ENCODE measurements at regions not wholly inside any gene's neighbourhood (a gene's known extent, or its start where the extent isn't known, plus 50 kb on each side); places are given as distances from the start of the nearest gene placed in this dataset.

GRCh38 chr21:15275615-15276235 is 210.9 kb upstream of the NRIP1 start:
- no peak for TF ChIP-seq CTCF (IDR thresholded peaks at IDR 0.05; ENCODE audit: low read depth, low read length, missing control alignments)
- DNase-seq (ENCODE audit: low read depth), result no peak

GRCh38 chr21:15276243-15276642 is 211.4 kb upstream of the NRIP1 start:
- no peak overlapping the region for H3K4me3 ChIP-seq (ENCODE audit: low read depth, low read length)
- TF ChIP-seq CTCF (IDR thresholded peaks at IDR 0.05; ENCODE audit: low read depth, low read length, missing control alignments), result no peak
- DNase-seq (ENCODE audit: low read depth), result no peak

More at GRCh38 chr21:15275615-15276235, 210.9 kb upstream of the NRIP1 start:
- H3K4me3 ChIP-seq (ENCODE audit: low read depth, low read length), result no peak overlapping the region

DNA sequence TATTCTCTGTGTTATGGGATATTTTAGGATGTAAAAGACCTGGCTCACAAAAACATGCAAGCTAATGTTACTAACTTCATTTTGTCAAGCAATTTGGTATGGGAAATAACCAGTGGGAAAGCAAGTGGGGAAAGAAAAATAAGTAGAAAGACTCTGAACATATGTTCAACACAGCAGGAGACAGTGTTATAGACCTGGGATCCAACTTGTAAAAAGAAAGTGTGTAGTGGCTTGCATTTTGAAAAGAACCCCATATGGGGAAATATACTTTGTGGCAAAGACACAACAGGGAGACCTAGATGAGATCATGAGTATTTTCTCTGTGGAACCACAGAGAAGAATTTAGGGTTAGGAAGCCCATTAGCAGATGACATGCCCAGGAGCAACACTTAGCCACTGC is 212.7 kb upstream of the NRIP1 start:
- TF ChIP-seq CTCF (IDR thresholded peaks at IDR 0.05; ENCODE audit: low read depth, low read length, missing control alignments), result no peak
- DNase-seq (ENCODE audit: low read depth), result no peak
- no peak overlapping the region for H3K4me3 ChIP-seq (ENCODE audit: low read depth, low read length)

- no peak for DNase-seq (ENCODE audit: low read depth)
- no peak for TF ChIP-seq CTCF (IDR thresholded peaks at IDR 0.05; ENCODE audit: low read depth, low read length, missing control alignments)
- H3K4me3 ChIP-seq (ENCODE audit: low read depth, low read length), result no peak overlapping the region
Observed at GRCh38 chr21:15278279-15278678, 213.5 kb upstream of the NRIP1 start.

DNA sequence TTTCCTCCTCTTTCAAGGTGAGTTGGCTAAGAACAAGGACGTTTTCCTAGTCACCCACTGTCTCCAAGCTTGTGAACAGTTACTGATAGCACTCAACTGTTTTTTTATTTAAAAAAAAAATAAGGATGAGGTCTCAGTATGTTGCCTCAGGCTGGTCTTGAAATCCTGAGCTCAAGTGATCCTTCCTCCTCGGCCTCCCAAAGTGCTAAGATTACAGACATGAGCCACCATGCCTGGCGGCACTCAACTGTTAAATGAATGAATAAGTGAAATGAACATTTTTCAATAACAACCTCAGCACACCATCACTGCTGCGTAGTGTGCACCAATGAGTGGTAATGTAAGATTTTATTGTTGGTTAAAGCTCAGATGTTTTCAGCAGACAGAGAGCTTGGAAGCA is 214.1 kb upstream of the NRIP1 start:
- no peak for DNase-seq (ENCODE audit: low read depth)
- H3K4me3 ChIP-seq (ENCODE audit: low read depth, low read length), result no peak overlapping the region
- no peak for TF ChIP-seq CTCF (IDR thresholded peaks at IDR 0.05; ENCODE audit: low read depth, low read length, missing control alignments)

DNA sequence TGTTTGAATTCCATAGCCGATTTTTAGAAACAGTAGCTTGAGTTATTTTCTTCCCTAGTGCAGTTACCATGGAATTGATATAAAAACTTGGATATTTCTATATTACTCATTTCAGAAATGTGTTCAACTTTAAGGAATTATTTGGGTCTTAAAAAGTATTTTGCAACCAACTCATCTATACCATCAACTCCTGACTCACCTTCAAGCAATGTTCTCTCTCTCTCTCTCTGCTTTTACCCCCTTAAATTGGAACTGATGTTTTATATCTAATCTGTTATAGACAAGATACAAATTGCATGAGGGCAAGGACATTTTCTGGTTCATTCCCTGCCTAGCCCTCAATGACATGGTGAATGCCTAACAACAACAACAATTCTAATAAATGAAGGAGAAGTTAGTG is 214.7 kb upstream of the NRIP1 start:
- no peak overlapping the region for H3K4me3 ChIP-seq (ENCODE audit: low read depth, low read length)
- no peak for DNase-seq (ENCODE audit: low read depth)
- TF ChIP-seq CTCF (IDR thresholded peaks at IDR 0.05; ENCODE audit: low read depth, low read length, missing control alignments), result no peak

DNA sequence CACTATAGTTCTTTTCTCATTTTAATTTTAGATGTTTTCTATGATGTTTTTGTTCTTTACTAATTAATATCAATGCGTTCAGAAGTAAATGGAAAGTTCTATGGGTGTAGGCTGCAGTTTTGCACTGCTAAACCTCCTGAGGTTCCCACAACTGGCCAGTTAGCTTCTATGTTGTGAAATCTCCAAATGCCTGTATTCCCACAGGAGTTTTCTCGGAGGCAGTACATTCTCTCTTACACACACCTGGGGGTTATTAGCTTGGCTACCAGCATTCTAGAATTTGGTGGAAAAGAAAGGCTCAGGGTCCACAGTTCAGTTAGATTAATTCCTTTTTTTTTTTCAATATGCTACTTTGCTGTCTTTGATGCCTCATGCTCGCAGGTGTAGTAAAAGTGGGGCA is 216.9 kb upstream of the NRIP1 start:
- no peak overlapping the region for H3K4me3 ChIP-seq (ENCODE audit: low read depth, low read length)
- no peak for TF ChIP-seq CTCF (IDR thresholded peaks at IDR 0.05; ENCODE audit: low read depth, low read length, missing control alignments)
- DNase-seq (ENCODE audit: low read depth), result no peak
